ENCODE measurements at regions not wholly inside any gene's neighbourhood (a gene's known extent, or its start where the extent isn't known, plus 50 kb on each side); places are given as distances from the start of the nearest gene placed in this dataset.

DNA sequence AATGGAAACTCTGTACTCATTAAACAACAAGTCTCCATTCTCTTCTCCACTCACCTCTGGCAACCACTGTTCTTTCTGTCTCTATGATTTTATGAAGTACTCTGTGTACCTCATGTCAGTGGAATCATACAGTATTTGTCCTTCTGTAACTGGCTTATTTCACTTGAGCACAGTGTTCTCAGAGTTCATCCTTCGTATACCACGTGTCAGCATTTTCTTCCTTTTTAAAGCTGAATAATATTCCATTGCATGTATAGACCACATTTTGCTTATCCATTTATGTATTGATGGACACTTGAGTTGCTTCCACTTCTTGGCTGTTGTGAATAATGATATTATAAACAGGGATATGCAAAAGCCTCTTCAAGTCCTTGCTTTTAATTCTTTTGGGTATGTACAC is 333.0 kb upstream of the ZNF32 start:
- TF ChIP-seq FOXA2 (IDR thresholded peaks at IDR 0.05) (no peak), HNF4A (conservative IDR thresholded peaks at IDR 0.05) (no peak)
- TF ChIP-seq, protein P1, sequence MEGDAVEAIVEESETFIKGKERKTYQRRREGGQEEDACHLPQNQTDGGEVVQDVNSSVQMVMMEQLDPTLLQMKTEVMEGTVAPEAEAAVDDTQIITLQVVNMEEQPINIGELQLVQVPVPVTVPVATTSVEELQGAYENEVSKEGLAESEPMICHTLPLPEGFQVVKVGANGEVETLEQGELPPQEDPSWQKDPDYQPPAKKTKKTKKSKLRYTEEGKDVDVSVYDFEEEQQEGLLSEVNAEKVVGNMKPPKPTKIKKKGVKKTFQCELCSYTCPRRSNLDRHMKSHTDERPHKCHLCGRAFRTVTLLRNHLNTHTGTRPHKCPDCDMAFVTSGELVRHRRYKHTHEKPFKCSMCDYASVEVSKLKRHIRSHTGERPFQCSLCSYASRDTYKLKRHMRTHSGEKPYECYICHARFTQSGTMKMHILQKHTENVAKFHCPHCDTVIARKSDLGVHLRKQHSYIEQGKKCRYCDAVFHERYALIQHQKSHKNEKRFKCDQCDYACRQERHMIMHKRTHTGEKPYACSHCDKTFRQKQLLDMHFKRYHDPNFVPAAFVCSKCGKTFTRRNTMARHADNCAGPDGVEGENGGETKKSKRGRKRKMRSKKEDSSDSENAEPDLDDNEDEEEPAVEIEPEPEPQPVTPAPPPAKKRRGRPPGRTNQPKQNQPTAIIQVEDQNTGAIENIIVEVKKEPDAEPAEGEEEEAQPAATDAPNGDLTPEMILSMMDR (IDR thresholded peaks at IDR 0.05; ENCODE audit: low read depth, low read length, missing input control), result no peak
- TF ChIP-seq, protein P2, sequence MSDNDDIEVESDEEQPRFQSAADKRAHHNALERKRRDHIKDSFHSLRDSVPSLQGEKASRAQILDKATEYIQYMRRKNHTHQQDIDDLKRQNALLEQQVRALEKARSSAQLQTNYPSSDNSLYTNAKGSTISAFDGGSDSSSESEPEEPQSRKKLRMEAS (IDR thresholded peaks at IDR 0.05), result no peak
- 83% methylated on average over 2 of the region's 2 CpGs for whole genome bisulfite sequencing
- Histone ChIP-seq H3K27ac (ENCODE audit: low read depth in 1 of 2, low read length in 2 of 2) (no peak overlapping the region), H3K9ac (ENCODE audit: low read depth in 1 of 2, low read length in 2 of 2) (no peak overlapping the region), H3K36me3 (ENCODE audit: control insufficient read depth in 4 of 4, insufficient read depth in 3 of 4, low read depth in 1 of 4, low read length in 3 of 4) (no peaks in the 10 kb centered on the region), H3K9me3 (ENCODE audit: control insufficient read depth in 4 of 4, low read length in 3 of 4) (no peaks in the 10 kb centered on the region), H3K4me1 (ENCODE audit: control insufficient read depth in 4 of 4, insufficient read depth in 4 of 4, low read length in 3 of 4) (no peaks in the 10 kb centered on the region), H3K4me3 (ENCODE audit: low read depth in 1 of 3, low read length in 3 of 3) (no peak overlapping the region), H3K27me3 (ENCODE audit: control insufficient read depth in 4 of 4, insufficient read depth in 4 of 4, low read length in 3 of 4) (no peaks in the 10 kb centered on the region)
- no peak for DNase-seq (ENCODE audit: low spot score)

DNA sequence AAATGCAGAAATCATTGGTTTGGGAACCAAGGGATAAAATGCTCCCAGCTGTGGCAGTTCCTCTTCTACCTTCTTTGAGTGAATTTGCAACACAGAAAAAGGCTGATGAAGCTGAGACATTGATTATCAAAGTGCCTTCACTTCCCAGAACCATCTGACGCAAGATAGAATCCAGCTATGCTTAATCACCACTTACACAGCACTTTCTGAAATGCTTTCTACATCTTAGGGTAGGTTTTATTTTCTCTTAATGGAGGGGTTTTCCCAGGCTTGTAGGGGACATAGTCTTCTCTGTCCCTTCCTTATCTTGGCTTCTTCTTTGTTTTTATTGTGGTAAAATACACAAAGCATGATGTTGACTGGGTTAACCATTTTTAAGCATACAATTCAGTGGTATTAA is 332.6 kb upstream of the ZNF32 start:
- DNase-seq (ENCODE audit: low spot score), result no peak
- 74% methylated on average over 1 of the region's 1 CpG for WGBS
- Histone ChIP-seq H3K9me3 (ENCODE audit: control insufficient read depth in 4 of 4, low read length in 3 of 4) (no peaks in the 10 kb centered on the region), H3K27ac (ENCODE audit: low read depth in 1 of 2, low read length in 2 of 2) (no peak overlapping the region), H3K36me3 (ENCODE audit: control insufficient read depth in 4 of 4, insufficient read depth in 3 of 4, low read depth in 1 of 4, low read length in 3 of 4) (no peaks in the 10 kb centered on the region), H3K9ac (ENCODE audit: low read depth in 1 of 2, low read length in 2 of 2) (no peak overlapping the region), H3K4me3 (ENCODE audit: low read depth in 1 of 3, low read length in 3 of 3) (no peak overlapping the region), H3K4me1 (ENCODE audit: control insufficient read depth in 4 of 4, insufficient read depth in 4 of 4, low read length in 3 of 4) (no peaks in the 10 kb centered on the region), H3K27me3 (ENCODE audit: control insufficient read depth in 4 of 4, insufficient read depth in 4 of 4, low read length in 3 of 4) (no peaks in the 10 kb centered on the region)
- TF ChIP-seq TAF1 (conservative IDR thresholded peaks at IDR 0.05), result no peak
- TF ChIP-seq, protein P3, sequence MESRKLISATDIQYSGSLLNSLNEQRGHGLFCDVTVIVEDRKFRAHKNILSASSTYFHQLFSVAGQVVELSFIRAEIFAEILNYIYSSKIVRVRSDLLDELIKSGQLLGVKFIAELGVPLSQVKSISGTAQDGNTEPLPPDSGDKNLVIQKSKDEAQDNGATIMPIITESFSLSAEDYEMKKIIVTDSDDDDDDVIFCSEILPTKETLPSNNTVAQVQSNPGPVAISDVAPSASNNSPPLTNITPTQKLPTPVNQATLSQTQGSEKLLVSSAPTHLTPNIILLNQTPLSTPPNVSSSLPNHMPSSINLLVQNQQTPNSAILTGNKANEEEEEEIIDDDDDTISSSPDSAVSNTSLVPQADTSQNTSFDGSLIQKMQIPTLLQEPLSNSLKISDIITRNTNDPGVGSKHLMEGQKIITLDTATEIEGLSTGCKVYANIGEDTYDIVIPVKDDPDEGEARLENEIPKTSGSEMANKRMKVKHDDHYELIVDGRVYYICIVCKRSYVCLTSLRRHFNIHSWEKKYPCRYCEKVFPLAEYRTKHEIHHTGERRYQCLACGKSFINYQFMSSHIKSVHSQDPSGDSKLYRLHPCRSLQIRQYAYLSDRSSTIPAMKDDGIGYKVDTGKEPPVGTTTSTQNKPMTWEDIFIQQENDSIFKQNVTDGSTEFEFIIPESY (IDR thresholded peaks at IDR 0.05), result no peak
- no peak for TF ChIP-seq FOXA1 (IDR thresholded peaks at IDR 0.05)
- TF ChIP-seq, protein P4, sequence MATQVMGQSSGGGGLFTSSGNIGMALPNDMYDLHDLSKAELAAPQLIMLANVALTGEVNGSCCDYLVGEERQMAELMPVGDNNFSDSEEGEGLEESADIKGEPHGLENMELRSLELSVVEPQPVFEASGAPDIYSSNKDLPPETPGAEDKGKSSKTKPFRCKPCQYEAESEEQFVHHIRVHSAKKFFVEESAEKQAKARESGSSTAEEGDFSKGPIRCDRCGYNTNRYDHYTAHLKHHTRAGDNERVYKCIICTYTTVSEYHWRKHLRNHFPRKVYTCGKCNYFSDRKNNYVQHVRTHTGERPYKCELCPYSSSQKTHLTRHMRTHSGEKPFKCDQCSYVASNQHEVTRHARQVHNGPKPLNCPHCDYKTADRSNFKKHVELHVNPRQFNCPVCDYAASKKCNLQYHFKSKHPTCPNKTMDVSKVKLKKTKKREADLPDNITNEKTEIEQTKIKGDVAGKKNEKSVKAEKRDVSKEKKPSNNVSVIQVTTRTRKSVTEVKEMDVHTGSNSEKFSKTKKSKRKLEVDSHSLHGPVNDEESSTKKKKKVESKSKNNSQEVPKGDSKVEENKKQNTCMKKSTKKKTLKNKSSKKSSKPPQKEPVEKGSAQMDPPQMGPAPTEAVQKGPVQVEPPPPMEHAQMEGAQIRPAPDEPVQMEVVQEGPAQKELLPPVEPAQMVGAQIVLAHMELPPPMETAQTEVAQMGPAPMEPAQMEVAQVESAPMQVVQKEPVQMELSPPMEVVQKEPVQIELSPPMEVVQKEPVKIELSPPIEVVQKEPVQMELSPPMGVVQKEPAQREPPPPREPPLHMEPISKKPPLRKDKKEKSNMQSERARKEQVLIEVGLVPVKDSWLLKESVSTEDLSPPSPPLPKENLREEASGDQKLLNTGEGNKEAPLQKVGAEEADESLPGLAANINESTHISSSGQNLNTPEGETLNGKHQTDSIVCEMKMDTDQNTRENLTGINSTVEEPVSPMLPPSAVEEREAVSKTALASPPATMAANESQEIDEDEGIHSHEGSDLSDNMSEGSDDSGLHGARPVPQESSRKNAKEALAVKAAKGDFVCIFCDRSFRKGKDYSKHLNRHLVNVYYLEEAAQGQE (IDR thresholded peaks at IDR 0.05), result no peak
- TF ChIP-seq, protein P2 (IDR thresholded peaks at IDR 0.05), result no peak
- no peak for TF ChIP-seq EGR1 (IDR thresholded peaks at IDR 0.05; ENCODE audit: low read depth in 2 of 2)
- no peak for TF ChIP-seq JUND (IDR thresholded peaks at IDR 0.05)
- no peak for TF ChIP-seq HNF4G (IDR thresholded peaks at IDR 0.05)
- no peak for TF ChIP-seq YY1 (IDR thresholded peaks at IDR 0.05)
- no peak for TF ChIP-seq HNF4A (conservative IDR thresholded peaks at IDR 0.05)
- TF ChIP-seq SP1 (IDR thresholded peaks at IDR 0.05), result no peak

Data from liver (tissue), 8 donors.